Retinal pigment epithelial cell (primary cell): ENCODE measurements at regions not wholly inside any gene's neighbourhood (a gene's known extent, or its start where the extent isn't known, plus 50 kb on each side); places are given as distances from the start of the nearest gene placed in this dataset.

ENCODE experiments used
- DNase-seq: peaks from one replicate; pipeline ENCODE4 v3.0.0-alpha.2; 2010; ENCODE audit warnings: low read depth
- H3K4me3 ChIP-seq: 2 replicates; pipeline ENCODE4 v1.5.1; 2011; ENCODE audit warnings: mild to moderate bottlenecking, low read length, control low read depth, moderate library complexity
- CTCF ChIP-seq: conservative IDR thresholded peaks from 2 replicates; pipeline ENCODE4 v1.5.1; 2011; ENCODE audit warnings: low read depth, low read length, control low read depth, inconsistent platforms

- no peak for TF ChIP-seq CTCF
- DNase-seq, result no peak
- no peak overlapping the region for H3K4me3 ChIP-seq
Observed at GRCh38 chr3:66629150-66629981, 128.5 kb upstream of the LRIG1 start.

- no peak for DNase-seq
- TF ChIP-seq CTCF, result no peak
- H3K4me3 ChIP-seq, result no peak overlapping the region
Observed at GRCh38 chr3:66629982-66630368, 129.2 kb upstream of the LRIG1 start.

- no peak for TF ChIP-seq CTCF
- H3K4me3 ChIP-seq, result no peak overlapping the region
- DNase-seq, result no peak
Observed at GRCh38 chr3:66633402-66634381, 132.9 kb upstream of the LRIG1 start.

GRCh38 chr3:66638717-66639116, 137.9 kb upstream of the LRIG1 start:
- no peak overlapping the region for H3K4me3 ChIP-seq
- no peak for TF ChIP-seq CTCF
- DNase-seq, result no peak

- DNase-seq, result no peak
- TF ChIP-seq CTCF, result no peak
- H3K4me3 ChIP-seq, result no peak overlapping the region
Observed at GRCh38 chr3:66639809-66640356, 139.1 kb upstream of the LRIG1 start.

- TF ChIP-seq CTCF, result no peak
- no peak overlapping the region for H3K4me3 ChIP-seq
- no peak for DNase-seq
Observed at GRCh38 chr3:66642019-66642418, 141.2 kb upstream of the LRIG1 start.
